ENCODE measurements at regions not wholly inside any gene's neighbourhood (a gene's known extent, or its start where the extent isn't known, plus 50 kb on each side); places are given as distances from the start of the nearest gene placed in this dataset.

- DNase-seq (ENCODE audit: low read depth), result no peak
- TF ChIP-seq, protein P1, sequence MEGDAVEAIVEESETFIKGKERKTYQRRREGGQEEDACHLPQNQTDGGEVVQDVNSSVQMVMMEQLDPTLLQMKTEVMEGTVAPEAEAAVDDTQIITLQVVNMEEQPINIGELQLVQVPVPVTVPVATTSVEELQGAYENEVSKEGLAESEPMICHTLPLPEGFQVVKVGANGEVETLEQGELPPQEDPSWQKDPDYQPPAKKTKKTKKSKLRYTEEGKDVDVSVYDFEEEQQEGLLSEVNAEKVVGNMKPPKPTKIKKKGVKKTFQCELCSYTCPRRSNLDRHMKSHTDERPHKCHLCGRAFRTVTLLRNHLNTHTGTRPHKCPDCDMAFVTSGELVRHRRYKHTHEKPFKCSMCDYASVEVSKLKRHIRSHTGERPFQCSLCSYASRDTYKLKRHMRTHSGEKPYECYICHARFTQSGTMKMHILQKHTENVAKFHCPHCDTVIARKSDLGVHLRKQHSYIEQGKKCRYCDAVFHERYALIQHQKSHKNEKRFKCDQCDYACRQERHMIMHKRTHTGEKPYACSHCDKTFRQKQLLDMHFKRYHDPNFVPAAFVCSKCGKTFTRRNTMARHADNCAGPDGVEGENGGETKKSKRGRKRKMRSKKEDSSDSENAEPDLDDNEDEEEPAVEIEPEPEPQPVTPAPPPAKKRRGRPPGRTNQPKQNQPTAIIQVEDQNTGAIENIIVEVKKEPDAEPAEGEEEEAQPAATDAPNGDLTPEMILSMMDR (conservative IDR thresholded peaks at IDR 0.05; ENCODE audit: low read depth, low read length), result no peak
- H3K4me3 ChIP-seq (ENCODE audit: low read length), result no peak overlapping the region
Observed at GRCh38 chr3:162879021-162879562, 1382.5 kb downstream of the OTOL1 start.

DNA sequence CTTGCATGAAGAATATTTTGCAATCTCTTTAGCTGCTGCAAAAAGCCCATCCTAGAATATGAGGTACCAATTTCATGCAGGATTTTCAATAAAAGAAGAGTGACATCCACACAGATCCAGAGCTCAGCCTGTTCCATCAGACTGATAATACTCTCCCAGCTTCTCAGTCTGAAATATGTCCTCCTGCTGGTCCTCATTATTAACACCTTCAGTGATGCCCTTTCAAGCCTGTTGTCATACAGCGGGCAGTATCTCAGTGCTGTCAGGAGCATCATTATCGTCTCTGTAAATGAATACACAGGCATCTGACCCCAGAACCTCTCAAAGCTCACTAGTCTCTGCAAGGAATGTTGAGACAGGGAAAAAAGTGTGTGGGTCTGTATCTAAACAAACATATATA is 1387.8 kb downstream of the OTOL1 start:
- TF ChIP-seq, protein P1 (conservative IDR thresholded peaks at IDR 0.05; ENCODE audit: low read depth, low read length), result no peak
- DNase-seq (ENCODE audit: low read depth), result no peak
- no peak overlapping the region for H3K4me3 ChIP-seq (ENCODE audit: low read length)

GRCh38 chr3:162892921-162893793 is 1396.5 kb downstream of the OTOL1 start:
- TF ChIP-seq, protein P1 (conservative IDR thresholded peaks at IDR 0.05; ENCODE audit: low read depth, low read length), result no peak
- H3K4me3 ChIP-seq (ENCODE audit: low read length), result no peak overlapping the region
- no peak for DNase-seq (ENCODE audit: low read depth)

GRCh38 chr3:162897291-162897690 is 1400.7 kb downstream of the OTOL1 start:
- no peak overlapping the region for H3K4me3 ChIP-seq (ENCODE audit: low read length)
- TF ChIP-seq, protein P1 (conservative IDR thresholded peaks at IDR 0.05; ENCODE audit: low read depth, low read length), result no peak
- no peak for DNase-seq (ENCODE audit: low read depth)

GRCh38 chr3:162932503-162932902 is 1435.9 kb downstream of the OTOL1 start:
- TF ChIP-seq, protein P1 (conservative IDR thresholded peaks at IDR 0.05; ENCODE audit: low read depth, low read length), result no peak
- DNase-seq (ENCODE audit: low read depth), result no peak
- H3K4me3 ChIP-seq (ENCODE audit: low read length), result no peak overlapping the region

GRCh38 chr3:162933656-162934055 is 1437.0 kb downstream of the OTOL1 start:
- no peak overlapping the region for H3K4me3 ChIP-seq (ENCODE audit: low read length)
- TF ChIP-seq, protein P1 (conservative IDR thresholded peaks at IDR 0.05; ENCODE audit: low read depth, low read length), result no peak
- no peak for DNase-seq (ENCODE audit: low read depth)

DNA sequence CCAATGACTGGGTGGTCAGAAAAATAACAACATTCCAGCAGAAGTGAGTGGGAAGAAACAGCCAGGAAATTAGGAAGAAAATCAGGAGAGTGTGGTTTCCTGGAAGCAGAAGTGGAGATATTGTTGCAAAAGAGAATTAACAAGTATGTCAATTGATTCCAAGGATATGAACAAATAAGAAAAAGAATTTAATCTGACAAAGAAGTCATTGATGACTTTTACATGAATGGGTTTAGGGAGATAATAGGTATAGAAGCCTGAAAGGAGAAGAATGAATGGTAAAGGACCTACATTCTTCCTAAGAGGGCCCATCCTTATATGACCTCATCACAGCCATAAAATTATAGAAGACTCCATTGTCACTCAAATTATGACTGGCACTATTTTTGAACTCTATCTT is 1440.1 kb downstream of the OTOL1 start:
- no peak for DNase-seq (ENCODE audit: low read depth)
- no peak overlapping the region for H3K4me3 ChIP-seq (ENCODE audit: low read length)
- TF ChIP-seq, protein P1 (conservative IDR thresholded peaks at IDR 0.05; ENCODE audit: low read depth, low read length), result no peak
